Heart left ventricle (tissue), 16 donors: ENCODE measurements at regions not wholly inside any gene's neighbourhood (a gene's known extent, or its start where the extent isn't known, plus 50 kb on each side); places are given as distances from the start of the nearest gene placed in this dataset.

Experiments used
- ATAC-seq, 4 donors: fragments of 200-7000 bp; cut with Tn5 transposase; one replicate each; pipeline ENCODE4 v1.9.1; 2020 to 2022; ENCODE audit warnings: moderate library complexity in 4 of 4, mild to moderate bottlenecking in 3 of 4, moderate number of reproducible peaks in 1 of 4
- DNase-seq, 5 donors: peaks; one replicate each; pipeline ENCODE4 v3.0.0-alpha.2; 2020
- H3K27ac ChIP-seq, 12 donors: fragments of 200-600 bp; sonication (generic) in 4 of 12; one replicate each; pipeline versions ENCODE4 v1.5.0 to v1.8.0; 2016 to 2022; ENCODE audit warnings: mild to moderate bottlenecking in 2 of 12
- H3K27me3 ChIP-seq, 9 donors: fragments of 200-600 bp; sonication (generic) in 2 of 9; one replicate each; pipeline versions ENCODE4 v1.5.1 to v1.8.0; 2016 to 2022; ENCODE audit warnings: mild to moderate bottlenecking in 3 of 9
- H3K36me3 ChIP-seq, 9 donors: fragments of 200-600 bp; sonication (generic) in 2 of 9; one replicate each; pipeline versions ENCODE4 v1.5.0 to v1.8.0; 2018 to 2022; ENCODE audit warnings: mild to moderate bottlenecking in 2 of 9
- H3K4me1 ChIP-seq, 12 donors: fragments of 200-600 bp; sonication (generic) in 4 of 12; one replicate each; pipeline versions ENCODE4 v1.5.0 to v1.8.0; 2016 to 2022; ENCODE audit warnings: mild to moderate bottlenecking in 3 of 12
- H3K4me3 ChIP-seq, 12 donors: fragments of 200-600 bp; sonication (generic) in 4 of 12; one replicate each; pipeline versions ENCODE4 v1.5.0 to v1.8.0; 2017 to 2022; ENCODE audit warnings: mild to moderate bottlenecking in 9 of 12, moderate library complexity in 4 of 12
- H3K9me3 ChIP-seq, 12 donors: fragments of 200-600 bp; sonication (generic) in 4 of 12; one replicate each; pipeline versions ENCODE4 v1.5.0 to v1.8.0; 2016 to 2022; ENCODE audit warnings: mild to moderate bottlenecking in 1 of 12
- CTCF ChIP-seq, 12 donors: fragments of 200-600 bp; sonication (generic) in 4 of 12; IDR thresholded peaks; one replicate each; pipeline versions ENCODE4 v1.5.0 to v1.8.0; 2018 to 2022; ENCODE audit warnings: antibody characterized with exemption in 12 of 12, mild to moderate bottlenecking in 5 of 12
- POLR2A ChIP-seq, 2 donors: fragments of 450-650 bp; IDR thresholded peaks; one replicate each; pipeline ENCODE4 v1.6.1; 2017; ENCODE audit warnings: antibody characterized with exemption in 2 of 2, mild to moderate bottlenecking in 2 of 2, moderate library complexity in 2 of 2
- WGBS, 4 donors: extraction: QIAGEN DNeasy Blood & Tissue Kit in 2 of 4; methylation state at CpG; one replicate each; pipeline versions ENCODE4 v1.1.5 to v1.1.7; 2013 to 2018; 5-methylcytosine and 5-hydroxymethylcytosine counted together
- intact Hi-C, 10 donors: fragments of 100-400 bp; cut with DNase I; formaldehyde crosslinking; loops; one replicate each; pipeline versions ENCODE4 v1.11.1 to v1.14.2; 2022
- donor health status: ischemic (EF 13 %, LVEDD 7.1; RV severe dilation, severe dysfunction).
- donor health status: healthy with polysubstance abuse.
- donor health status: DM: no; HTN: yes; CAD: no.
- donor health status: DM: no; HTN: no; CAD: no.
- donor health status: ischemic (EF 25% LVEDD 6.9; RV normal size, moderate dysfunction).
- donor health status: ischemic (EF 25% LVEDD 5.7; RV mildly dilated, moderate dysfunction).
- donor health status: healthy.
- donor health status: DM: yes; HTN: yes; CAD: no.
- donor health status: ischemic (EF 35%, LVEDD 5.7; RV mildly dilated, moderate dysfunction).
- donor health status: nonischemic (EF 11% LVEDD 7.7; RV severe dilation, severe dysfunction).
- donor health status: DM: yes; HTN: yes; CAD: no.
- donor health status: PGD.
- donor health status: ischemic (EF 29% LVEDD 5.4; RV normal size, mild dysfunction).
- donor health status: nonischemic (EF 23%, LVEDD 6.1; RV moderate dilation, normal function).

- no peaks in the 10 kb centered on the region for H3K36me3 ChIP-seq
- no peak overlapping the region for H3K4me3 ChIP-seq
- WGBS, 4 donors, result 47 to 57% (median 51%) methylated on average over 1 of the region's 1 CpG
- no peaks in the 10 kb centered on the region for H3K27me3 ChIP-seq
- TF ChIP-seq POLR2A (IDR thresholded peaks at IDR 0.05), result no peak
- TF ChIP-seq CTCF (IDR thresholded peaks at IDR 0.05), result no peak
- no peak for DNase-seq
- no peak overlapping the region for H3K27ac ChIP-seq
- intact Hi-C loops, result no loop called here
- no peak for ATAC-seq
- H3K4me1 ChIP-seq, result no peaks in the 10 kb centered on the region
- no peaks in the 10 kb centered on the region for H3K9me3 ChIP-seq
These were observed 346.4 kb upstream of the FAM174A start for GRCh38 chr5:100188778-100189177.

- Histone ChIP-seq H3K9me3 (no peaks in the 10 kb centered on the region), H3K27ac (no peak overlapping the region), H3K36me3 (no peaks in the 10 kb centered on the region), H3K4me3 (no peak overlapping the region), H3K27me3 (no peaks in the 10 kb centered on the region), H3K4me1 (no peaks in the 10 kb centered on the region)
- 57 to 67% (median 63%) methylated on average over 3 of the region's 3 CpGs for WGBS, 4 donors
- TF ChIP-seq CTCF (IDR thresholded peaks at IDR 0.05) (no peak), POLR2A (IDR thresholded peaks at IDR 0.05) (no peak)
- intact Hi-C loops, result no loop called here
- no peak for ATAC-seq
- no peak for DNase-seq
These were observed 346.8 kb upstream of the FAM174A start for GRCh38 chr5:100188339-100188738.

- Histone ChIP-seq H3K27me3 (no peaks in the 10 kb centered on the region), H3K36me3 (no peaks in the 10 kb centered on the region), H3K27ac (no peak overlapping the region), H3K4me3 (no peak overlapping the region), H3K9me3 (peaks cover 0 to 4% (median 0%) of the 10 kb centered on the region in 12 donors), H3K4me1 (no peaks in the 10 kb centered on the region)
- WGBS, 4 donors, result 71 to 84% (median 73%) methylated on average over 2 of the region's 2 CpGs
- intact Hi-C loops, result no loop called here
- no peak for TF ChIP-seq POLR2A (IDR thresholded peaks at IDR 0.05)
- no peak for TF ChIP-seq CTCF (IDR thresholded peaks at IDR 0.05)
- ATAC-seq (no peak), DNase-seq (no peak)
These were observed 349.0 kb upstream of the FAM174A start for GRCh38 chr5:100186181-100186580.

GRCh38 chr5:100182402-100182801 lies 352.8 kb upstream of the FAM174A start:
- Histone ChIP-seq H3K4me3 (no peak overlapping the region), H3K4me1 (no peaks in the 10 kb centered on the region), H3K36me3 (no peaks in the 10 kb centered on the region), H3K9me3 (peaks cover 0 to 4% (median 0%) of the 10 kb centered on the region in 12 donors), H3K27ac (no peak overlapping the region), H3K27me3 (no peaks in the 10 kb centered on the region)
- TF ChIP-seq POLR2A (IDR thresholded peaks at IDR 0.05) (no peak), CTCF (IDR thresholded peaks at IDR 0.05) (no peak)
- WGBS, 4 donors, result 90 to 95% (median 92%) methylated on average over 1 of the region's 1 CpG
- no peak for ATAC-seq
- intact Hi-C loops, result no loop called here
- no peak for DNase-seq
